GM21529 (cell line): ENCODE measurements at regions not wholly inside any gene's neighbourhood (a gene's known extent, or its start where the extent isn't known, plus 50 kb on each side); places are given as distances from the start of the nearest gene placed in this dataset.

Source experiments
- ATAC-seq: cut with Tn5 transposase; IDR thresholded peaks from one replicate; pipeline ENCODE4 v1.9.1; 2021; ENCODE audit not compliant: unreplicated experiment

GRCh38 chr18:6648581-6648980 is 80.9 kb upstream of the ARHGAP28 start:
- ATAC-seq, result no peak

GRCh38 chr18:6649421-6650126 is 79.9 kb upstream of the ARHGAP28 start:
- ATAC-seq, result no peak

GRCh38 chr18:6650127-6650507 is 79.4 kb upstream of the ARHGAP28 start:
- ATAC-seq, result no peak

- no peak for ATAC-seq
Observed at GRCh38 chr18:6650747-6651146, 78.8 kb upstream of the ARHGAP28 start.

- ATAC-seq, result no peak
Observed at GRCh38 chr18:6652098-6652497, 77.4 kb upstream of the ARHGAP28 start.

GRCh38 chr18:6653880-6654279 is 75.6 kb upstream of the ARHGAP28 start:
- ATAC-seq, result no peak

- no peak for ATAC-seq
Observed at GRCh38 chr18:6659963-6660725, 69.4 kb upstream of the ARHGAP28 start.

GRCh38 chr18:6661692-6662415 is 67.7 kb upstream of the ARHGAP28 start:
- ATAC-seq, result no peak

GRCh38 chr18:6666012-6666685 is 63.4 kb upstream of the ARHGAP28 start:
- ATAC-seq, result no peak

- no peak for ATAC-seq
Observed at GRCh38 chr18:6668836-6669235, 60.7 kb upstream of the ARHGAP28 start.

GRCh38 chr18:6672821-6673308 is 56.7 kb upstream of the ARHGAP28 start:
- ATAC-seq, result no peak

GRCh38 chr18:6677086-6677485 is 52.4 kb upstream of the ARHGAP28 start:
- no peak for ATAC-seq

GRCh38 chr18:6679201-6679600 is 50.3 kb upstream of the ARHGAP28 start:
- ATAC-seq, result no peak
